C4-2B (cell line): ENCODE measurements at regions not wholly inside any gene's neighbourhood (a gene's known extent, or its start where the extent isn't known, plus 50 kb on each side); places are given as distances from the start of the nearest gene placed in this dataset.

ENCODE experiments used
- CTCF ChIP-seq: fragments of 450-650 bp; conservative IDR thresholded peaks from 2 replicates; pipeline ENCODE4 v1.5.1; 2017; ENCODE audit warnings: mild to moderate bottlenecking
- ZFX ChIP-seq: fragments of 450-650 bp; IDR thresholded peaks from 2 replicates; pipeline ENCODE4 v1.6.1; 2017

- no peak for TF ChIP-seq CTCF
- TF ChIP-seq ZFX, result no peak
These were observed 175.8 kb downstream of the QDPR start for GRCh38 chr4:17336069-17336468.
